Fibroblast of skin of left quadriceps (primary cell): ENCODE measurements at regions not wholly inside any gene's neighbourhood (a gene's known extent, or its start where the extent isn't known, plus 50 kb on each side); places are given as distances from the start of the nearest gene placed in this dataset.
A peak's percentile ranks its signal among the peaks of the same experiment; 100 is the strongest.
"Not testable (repeated sequence)": the region's sequence is repeated elsewhere in the genome, so short reads cannot be mapped to it uniquely, and the experiment has no call there.

Experiments
- DNase-seq, 2 experiments: peaks; one replicate each; pipeline ENCODE4 v3.0.0-alpha.2; 2013; ENCODE audit warnings: low read depth in 2 of 2

DNA sequence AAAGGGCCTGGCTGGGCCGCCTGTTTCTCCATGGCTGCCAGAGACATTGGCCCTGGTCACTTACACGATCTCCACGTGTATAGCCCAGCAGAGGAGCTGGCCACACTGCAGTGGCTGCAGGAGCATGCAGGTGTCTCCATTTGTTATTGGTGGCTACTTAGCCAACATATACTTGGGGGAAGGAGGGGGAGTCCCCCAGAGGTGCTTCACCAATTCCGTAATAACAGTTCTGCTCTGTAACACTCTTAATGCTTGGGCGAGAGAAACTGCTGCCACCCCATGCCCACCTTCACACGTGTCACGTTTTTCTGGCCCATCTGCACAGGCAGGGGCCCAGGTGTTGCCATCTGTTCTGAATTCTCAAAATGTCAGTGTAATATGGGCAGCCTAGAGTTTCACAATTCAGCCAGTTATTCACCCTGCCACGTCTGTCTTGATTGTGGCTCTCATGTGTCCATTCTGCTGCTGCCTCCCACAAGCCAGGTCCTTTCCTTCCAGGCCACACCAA lies 353.5 kb downstream of the BCL2L11 start:
- not testable (repeated sequence) for DNase-seq

DNA sequence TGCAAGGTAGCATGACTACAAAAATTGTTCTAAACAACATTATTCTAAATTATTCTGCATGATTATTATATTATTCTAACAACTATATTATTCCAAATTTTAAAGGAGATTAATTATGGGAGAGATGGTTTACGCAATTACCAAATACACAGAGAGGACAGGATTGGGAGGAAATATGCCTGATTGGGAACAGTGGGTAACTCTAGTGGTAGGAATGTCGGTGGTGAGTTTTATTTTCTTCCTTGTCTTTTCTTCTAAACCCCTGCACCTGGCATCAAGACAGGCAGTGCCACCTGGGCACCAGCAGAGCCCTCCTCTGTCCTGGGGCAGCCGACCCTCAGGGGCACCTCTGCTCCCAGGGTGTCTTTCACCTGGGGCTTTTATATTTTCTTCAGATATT lies 357.6 kb downstream of the BCL2L11 start:
- not testable (repeated sequence) for DNase-seq

GRCh38 chr2:111478871-111479318 lies 358.2 kb downstream of the BCL2L11 start:
- DNase-seq = not testable (repeated sequence)

DNA sequence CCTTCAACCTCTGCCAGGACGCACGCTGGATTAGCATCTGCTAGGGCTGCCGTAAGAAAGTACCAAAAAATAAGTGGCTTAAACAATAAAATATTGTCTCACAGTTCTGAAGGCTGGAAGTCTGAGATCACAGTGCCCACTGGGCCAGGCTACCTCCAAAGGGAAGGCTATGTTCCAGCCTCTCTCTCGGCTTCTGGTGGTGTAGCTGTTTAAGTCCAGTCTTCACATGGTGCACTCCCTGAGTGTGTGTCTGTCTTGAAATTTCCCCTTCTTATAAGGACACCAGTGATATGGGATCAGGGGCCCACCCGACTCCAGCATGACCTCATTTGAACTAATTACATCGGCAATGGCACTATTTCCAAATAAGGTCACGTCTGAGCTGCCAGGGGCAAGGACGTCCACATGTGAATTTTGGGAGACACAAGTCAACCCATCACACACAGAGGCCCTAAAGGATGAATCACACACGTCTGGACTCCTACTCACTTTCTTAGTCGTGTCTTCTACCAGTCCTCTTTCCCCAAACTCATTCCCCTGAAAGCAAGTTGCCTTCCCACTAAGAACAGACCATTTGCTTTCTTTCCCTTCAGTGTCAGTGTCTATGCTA lies 359.4 kb downstream of the BCL2L11 start:
- DNase-seq = peak; percentile 26 to 29

DNA sequence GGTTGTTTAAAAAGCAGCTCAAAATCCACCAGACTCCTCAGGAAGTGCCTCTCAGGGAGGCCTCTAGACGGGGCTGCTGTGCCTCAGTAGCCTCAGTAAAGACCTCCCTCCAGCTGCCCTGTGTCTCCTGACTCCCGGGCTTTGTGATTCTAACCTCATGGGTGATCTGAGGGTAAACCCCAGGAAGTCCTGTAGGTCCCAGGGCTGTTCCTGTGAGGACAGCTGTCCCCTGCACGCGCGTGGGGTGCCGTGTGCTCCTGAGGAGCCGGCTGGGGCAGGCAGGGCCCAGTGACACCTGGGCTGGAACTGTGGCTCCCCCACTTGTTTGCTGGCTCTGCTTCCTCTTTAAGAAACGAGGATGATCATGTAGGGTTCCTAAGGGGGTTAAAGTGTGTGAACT lies 359.9 kb downstream of the BCL2L11 start:
- not testable (repeated sequence) for DNase-seq

- DNase-seq = not testable (repeated sequence)
Measured at GRCh38 chr2:111481219-111481618, 360.5 kb downstream of the BCL2L11 start.

DNA sequence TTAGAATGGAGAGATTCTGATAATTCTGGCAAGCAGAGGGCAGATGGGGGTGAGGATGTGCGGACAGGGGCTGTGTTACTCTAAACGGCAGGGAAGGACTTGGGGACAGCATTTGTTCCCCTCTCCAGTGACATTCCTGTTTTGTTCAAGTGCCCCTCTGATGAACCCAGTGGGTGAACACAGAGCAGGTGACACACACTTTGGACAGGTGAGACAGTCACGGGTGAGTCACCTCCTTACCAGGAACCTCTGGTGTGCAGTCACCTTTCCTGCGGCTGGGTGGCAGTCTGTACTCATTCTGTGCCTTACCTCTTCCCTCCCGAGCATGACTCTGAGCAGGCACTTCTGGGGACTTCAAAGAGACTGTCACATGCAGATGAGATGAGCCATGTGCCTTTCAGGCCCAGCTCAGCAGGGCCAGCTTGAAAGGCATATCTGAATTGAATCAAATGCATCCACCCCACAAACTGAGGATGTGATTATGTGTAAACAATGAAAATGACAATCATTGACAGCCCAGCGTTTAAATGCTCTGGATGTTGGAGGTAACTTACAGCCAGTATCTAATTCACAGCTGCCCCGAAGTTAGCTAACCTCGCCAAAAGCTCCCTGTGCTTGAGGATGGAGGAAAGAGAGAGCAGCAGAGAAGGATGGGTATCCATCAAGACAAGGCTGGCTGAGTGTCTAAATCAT lies 362.4 kb downstream of the BCL2L11 start:
- DNase-seq = not testable (repeated sequence)

DNA sequence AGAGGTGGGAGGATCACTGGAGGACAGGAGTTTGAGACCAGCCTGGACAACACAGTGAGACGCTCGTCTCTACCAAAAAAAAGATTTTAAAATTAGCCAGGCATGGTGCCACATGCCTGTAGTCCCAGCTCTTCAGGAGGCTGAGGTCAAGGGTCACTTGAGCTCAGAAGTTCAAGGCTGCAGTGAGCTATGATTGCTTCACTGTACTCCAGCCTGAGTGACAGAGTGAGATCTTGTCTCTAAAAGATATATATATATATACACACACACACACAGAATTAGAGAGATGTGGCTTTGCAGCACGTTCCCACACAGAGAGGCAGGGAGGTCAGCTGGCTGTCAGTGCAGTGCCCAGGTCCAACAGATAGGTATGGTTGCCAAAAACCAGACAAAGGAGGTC lies 363.4 kb downstream of the BCL2L11 start:
- DNase-seq = not testable (repeated sequence)

DNA sequence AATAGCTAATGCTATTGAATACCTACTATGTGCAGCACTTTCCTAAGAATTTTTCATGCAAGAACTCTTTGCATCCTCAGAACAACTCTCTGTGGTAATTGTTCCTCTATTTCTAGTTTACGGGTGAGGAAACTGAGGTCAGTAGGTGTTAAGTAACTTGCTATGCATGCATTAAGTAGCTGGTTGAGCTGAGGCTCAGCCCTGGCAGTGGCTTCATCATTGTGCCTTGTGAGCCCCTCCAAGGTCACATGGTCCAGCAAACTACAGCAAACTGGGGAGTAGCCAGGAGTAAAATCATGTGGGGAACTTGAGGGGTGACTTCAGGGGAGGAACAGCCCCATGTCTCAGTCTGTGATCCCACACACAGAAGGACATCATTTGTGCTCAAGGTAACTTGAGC lies 365.2 kb downstream of the BCL2L11 start:
- not testable (repeated sequence) for DNase-seq

DNA sequence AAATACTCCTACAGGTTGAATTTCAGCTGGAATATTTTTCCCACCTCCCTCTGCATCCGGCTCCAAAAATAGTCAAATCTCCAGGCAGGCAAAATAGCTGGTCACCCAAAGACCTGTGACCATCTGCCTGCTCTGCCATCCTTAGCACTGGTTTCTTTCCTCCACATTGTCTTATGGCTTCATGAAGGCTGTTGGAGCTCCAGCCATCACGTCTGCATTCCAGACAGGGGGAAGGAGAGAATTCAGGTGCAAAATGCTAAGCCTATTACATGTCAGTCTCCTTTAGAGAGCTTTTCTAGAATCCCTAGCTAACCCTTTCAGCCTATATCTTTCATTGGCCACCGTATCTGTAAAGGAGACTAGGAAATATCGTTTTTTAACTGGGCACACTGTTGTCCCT lies 367.7 kb downstream of the BCL2L11 start:
- not testable (repeated sequence) for DNase-seq

DNA sequence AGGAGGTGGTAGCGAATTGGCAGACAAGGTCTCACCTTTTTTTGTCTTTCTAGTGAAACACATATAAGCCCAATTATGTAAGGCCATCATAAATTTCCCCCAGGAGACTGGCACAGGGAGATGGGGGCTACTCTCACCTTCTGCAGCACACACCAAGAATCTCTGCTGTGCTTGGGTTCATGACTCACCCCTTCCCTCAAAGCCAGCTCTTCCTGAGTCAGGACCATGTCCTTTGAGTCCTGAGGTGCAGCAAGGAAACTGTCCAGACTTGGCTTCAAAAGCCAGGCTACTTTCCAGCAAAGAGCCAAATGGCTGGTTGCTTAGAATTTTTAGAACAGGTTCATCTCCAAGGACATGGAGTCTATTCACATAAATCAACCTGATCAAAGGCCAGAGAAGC lies 368.7 kb downstream of the BCL2L11 start:
- not testable (repeated sequence) for DNase-seq

DNA sequence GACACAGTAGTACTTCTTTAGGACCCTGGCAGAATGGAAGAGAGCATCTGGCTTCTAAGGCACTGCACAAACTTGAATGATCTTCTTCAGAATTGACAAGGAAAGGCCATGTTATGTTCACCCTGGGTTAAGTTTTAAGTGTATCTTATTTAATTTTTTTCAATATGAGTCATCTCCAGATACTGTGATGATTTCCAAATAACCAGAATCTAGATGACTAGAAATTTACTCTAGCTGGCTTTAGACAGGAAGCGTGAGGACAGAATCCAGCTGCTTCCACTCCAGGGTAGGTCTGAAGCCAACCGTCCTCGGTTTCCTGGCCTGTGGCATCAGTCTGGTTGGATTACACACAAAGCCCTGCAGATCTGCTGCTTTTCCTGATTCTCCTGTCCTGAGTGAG lies 370.5 kb downstream of the BCL2L11 start:
- not testable (repeated sequence) for DNase-seq

DNA sequence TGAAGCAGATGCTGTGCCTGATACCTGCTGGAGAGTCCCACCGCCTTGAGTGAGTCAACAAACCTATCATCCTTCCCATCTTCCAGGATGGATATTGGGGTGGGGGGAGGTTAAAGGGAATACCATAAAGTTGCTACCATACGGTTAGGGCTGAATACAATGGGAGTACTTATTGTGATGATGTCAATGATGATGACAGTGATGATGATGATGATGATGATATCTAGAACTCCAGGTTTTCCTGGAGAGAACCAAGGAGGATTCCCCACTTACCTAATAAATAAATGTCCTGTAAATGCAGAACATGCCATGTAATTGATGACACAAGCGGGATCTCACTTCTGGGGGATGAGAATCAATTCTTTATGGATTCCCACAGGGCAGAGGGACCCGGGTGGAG lies 370.9 kb downstream of the BCL2L11 start:
- not testable (repeated sequence) for DNase-seq

GRCh38 chr2:111492995-111493719 lies 372.4 kb downstream of the BCL2L11 start:
- DNase-seq = not testable (repeated sequence)

GRCh38 chr2:111493720-111494078 lies 373.0 kb downstream of the BCL2L11 start:
- not testable (repeated sequence) for DNase-seq

GRCh38 chr2:111494288-111494980 lies 373.7 kb downstream of the BCL2L11 start:
- not testable (repeated sequence) for DNase-seq

DNA sequence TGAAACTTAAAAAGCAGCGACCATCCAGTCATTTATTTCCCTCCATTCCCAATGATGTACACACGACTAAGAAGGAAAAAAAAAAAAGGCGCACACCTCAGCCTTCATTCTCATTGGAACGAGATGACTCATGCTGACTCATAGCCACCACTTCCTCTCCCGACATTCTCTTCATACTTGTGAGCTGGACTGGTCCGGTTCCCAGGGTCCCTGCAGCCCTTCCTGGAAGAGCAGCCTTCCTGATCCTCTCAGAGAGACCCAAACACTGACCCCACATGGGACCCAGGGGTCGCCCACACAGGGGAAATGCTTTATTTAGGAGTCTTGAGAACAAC lies 374.2 kb downstream of the BCL2L11 start:
- not testable (repeated sequence) for DNase-seq

DNA sequence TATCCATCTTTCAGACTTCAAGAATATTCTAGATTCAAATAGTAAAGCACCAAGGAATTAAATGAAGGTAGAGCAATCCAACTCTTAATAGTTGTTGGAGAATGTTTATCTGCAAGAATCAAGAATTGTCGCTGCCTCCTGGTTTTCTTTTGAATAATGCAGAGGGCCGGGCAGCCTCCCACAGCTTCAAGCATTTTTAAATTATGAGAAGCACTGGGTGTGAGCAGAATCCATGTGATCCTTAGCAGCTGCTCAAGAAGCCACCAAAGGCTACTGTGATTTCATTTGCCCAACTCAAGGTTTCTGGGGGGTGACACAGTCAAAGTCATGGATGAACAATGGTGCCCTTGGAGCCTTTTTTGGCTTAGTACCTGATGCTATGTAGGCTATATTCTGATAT lies 374.9 kb downstream of the BCL2L11 start:
- peak in 1 of 2 experiments; percentile 9 for DNase-seq

DNA sequence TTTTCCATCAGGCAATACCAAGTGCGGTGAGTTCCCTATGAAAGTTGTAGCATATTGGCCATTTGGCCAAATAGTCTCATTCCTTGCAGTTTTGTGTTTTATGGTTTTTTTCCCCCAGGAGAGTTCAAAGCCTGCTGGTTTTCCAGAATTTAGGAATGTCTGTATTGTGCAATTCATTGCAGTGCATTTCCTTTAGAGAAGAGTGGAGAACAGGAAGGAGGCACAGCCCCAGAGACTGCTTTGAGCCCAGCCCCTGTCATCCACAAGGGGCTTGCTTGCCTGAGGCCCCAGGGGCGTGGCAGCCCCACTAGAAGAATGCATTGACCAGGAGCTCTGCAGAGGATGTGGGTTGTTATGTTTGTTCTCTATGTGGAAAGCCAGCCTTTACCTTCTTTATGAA lies 375.5 kb downstream of the BCL2L11 start:
- DNase-seq = peak; percentile 84 to 86

DNA sequence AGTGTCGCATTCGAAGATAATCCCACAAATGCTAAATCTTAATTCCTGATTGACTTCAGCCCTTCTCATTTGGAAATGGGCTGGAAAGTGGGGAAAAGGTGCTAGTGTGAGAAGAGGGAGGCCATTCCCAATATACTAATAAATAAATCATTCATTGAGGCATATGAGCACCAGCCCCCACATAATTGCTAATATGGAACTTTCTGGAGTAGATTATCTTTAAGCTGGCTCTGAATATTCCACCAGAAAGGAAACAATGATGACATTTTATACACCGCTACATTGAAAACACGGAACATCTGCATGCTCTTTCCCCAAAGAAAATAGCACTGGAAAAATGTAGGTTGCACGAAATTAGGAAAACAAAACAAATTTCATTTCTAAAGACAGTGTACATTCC lies 376.1 kb downstream of the BCL2L11 start:
- DNase-seq = not testable (repeated sequence)

- DNase-seq = peak; percentile 41 to 44
Measured at GRCh38 chr2:111497270-111497669, 376.6 kb downstream of the BCL2L11 start.

- DNase-seq = not testable (repeated sequence)
Measured at GRCh38 chr2:111500536-111501062, 379.9 kb downstream of the BCL2L11 start.
